K562 (cell line): ENCODE measurements at regions not wholly inside any gene's neighbourhood (a gene's known extent, or its start where the extent isn't known, plus 50 kb on each side); places are given as distances from the start of the nearest gene placed in this dataset.

Experiments
- CBX3 ChIP-seq, 2 experiments: IDR thresholded peaks; 1 replicate in 1 of 2; 2 replicates in 1 of 2; pipeline ENCODE4 v1.6.1; 2012; ENCODE audit warnings: inconsistent platforms in 2 of 2, low read length in 2 of 2, borderline replicate concordance in 1 of 2, control low read depth in 1 of 2
- DNMT1 ChIP-seq: fragments of 450-650 bp; IDR thresholded peaks from 2 replicates; pipeline ENCODE4 v1.6.1; 2016; ENCODE audit warnings: antibody characterized with exemption, mild to moderate bottlenecking
- MAX ChIP-seq: sonication (generic); formaldehyde crosslinking; IDR thresholded peaks from 2 replicates; pipeline ENCODE4 v1.9.0; 2022; ENCODE audit warnings: mild to moderate bottlenecking, missing genetic modification reagents
- MAZ ChIP-seq, 2 experiments: fragments of 450-650 bp in 1 of 2; sonication (generic) in 1 of 2; formaldehyde crosslinking; IDR thresholded peaks in 1 of 2; conservative IDR thresholded peaks in 1 of 2; 2 replicates each; pipeline versions ENCODE4 v1.4.0 to v1.5.0; 2020; ENCODE audit warnings: mild to moderate bottlenecking in 1 of 2, missing genetic modification reagents in 1 of 2
- POU5F1 ChIP-seq: fragments of 150-350 bp; IDR thresholded peaks from 2 replicates; pipeline ENCODE4 v1.6.1; 2014; ENCODE audit warnings: borderline replicate concordance, low read length, low read depth, mild to moderate bottlenecking; ENCODE audit not compliant: partially characterized antibody
- ZBTB34 ChIP-seq: fragments of 250-450 bp; sonication (Bioruptor Pico); IDR thresholded peaks from 2 replicates; pipeline ENCODE4 v1.8.0; 2021; ENCODE audit warnings: mild to moderate bottlenecking, moderate library complexity
- ZBTB43 ChIP-seq: sonication (generic); formaldehyde crosslinking; IDR thresholded peaks from 2 replicates; pipeline ENCODE4 v1.8.0; 2023; ENCODE audit warnings: mild to moderate bottlenecking, missing genetic modification reagents
- ZNF143 ChIP-seq: sonication (generic); formaldehyde crosslinking; IDR thresholded peaks from 2 replicates; pipeline ENCODE4 v1.9.0; 2022; ENCODE audit warnings: mild to moderate bottlenecking, missing genetic modification reagents
- ZNF507 ChIP-seq: conservative IDR thresholded peaks from 2 replicates; pipeline ENCODE4 v1.6.1; 2017; ENCODE audit warnings: missing genetic modification characterization, missing compliant biosample characterization
- TF ChIP-seq, protein P1 (sequence below): fragments of 450-650 bp; formaldehyde crosslinking; IDR thresholded peaks from 2 replicates; pipeline ENCODE4 v1.4.0; 2022; ENCODE audit warnings: missing genetic modification characterization

- TF ChIP-seq POU5F1 = no peak
- no peak for TF ChIP-seq DNMT1
- TF ChIP-seq ZNF507 (tag) = no peak
- no peak for TF ChIP-seq CBX3 (IDR thresholded peaks at IDR 0.05; ENCODE audit: borderline replicate concordance in 1 of 2, low read length in 2 of 2)
- TF ChIP-seq MAX (CRISPR knock-in tag) = no peak
- no peak for TF ChIP-seq ZBTB43 (CRISPR knock-in tag)
- TF ChIP-seq, protein P1, sequence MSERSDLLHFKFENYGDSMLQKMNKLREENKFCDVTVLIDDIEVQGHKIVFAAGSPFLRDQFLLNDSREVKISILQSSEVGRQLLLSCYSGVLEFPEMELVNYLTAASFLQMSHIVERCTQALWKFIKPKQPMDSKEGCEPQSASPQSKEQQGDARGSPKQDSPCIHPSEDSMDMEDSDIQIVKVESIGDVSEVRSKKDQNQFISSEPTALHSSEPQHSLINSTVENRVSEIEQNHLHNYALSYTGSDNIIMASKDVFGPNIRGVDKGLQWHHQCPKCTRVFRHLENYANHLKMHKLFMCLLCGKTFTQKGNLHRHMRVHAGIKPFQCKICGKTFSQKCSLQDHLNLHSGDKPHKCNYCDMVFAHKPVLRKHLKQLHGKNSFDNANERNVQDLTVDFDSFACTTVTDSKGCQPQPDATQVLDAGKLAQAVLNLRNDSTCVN = no peak
- TF ChIP-seq ZBTB34 (CRISPR knock-in tag) = no peak
- TF ChIP-seq MAZ (CRISPR knock-in tag; conservative IDR thresholded peaks at IDR 0.05 in 1 of 2, IDR thresholded peaks at IDR 0.05 in 1 of 2) = no peak
- no peak for TF ChIP-seq ZNF143 (CRISPR knock-in tag)
Measured at GRCh38 chr18:1796636-1797035, 774.7 kb downstream of the METTL4 start (continued).
